ENCODE measurements at regions not wholly inside any gene's neighbourhood (a gene's known extent, or its start where the extent isn't known, plus 50 kb on each side); places are given as distances from the start of the nearest gene placed in this dataset.

DNA sequence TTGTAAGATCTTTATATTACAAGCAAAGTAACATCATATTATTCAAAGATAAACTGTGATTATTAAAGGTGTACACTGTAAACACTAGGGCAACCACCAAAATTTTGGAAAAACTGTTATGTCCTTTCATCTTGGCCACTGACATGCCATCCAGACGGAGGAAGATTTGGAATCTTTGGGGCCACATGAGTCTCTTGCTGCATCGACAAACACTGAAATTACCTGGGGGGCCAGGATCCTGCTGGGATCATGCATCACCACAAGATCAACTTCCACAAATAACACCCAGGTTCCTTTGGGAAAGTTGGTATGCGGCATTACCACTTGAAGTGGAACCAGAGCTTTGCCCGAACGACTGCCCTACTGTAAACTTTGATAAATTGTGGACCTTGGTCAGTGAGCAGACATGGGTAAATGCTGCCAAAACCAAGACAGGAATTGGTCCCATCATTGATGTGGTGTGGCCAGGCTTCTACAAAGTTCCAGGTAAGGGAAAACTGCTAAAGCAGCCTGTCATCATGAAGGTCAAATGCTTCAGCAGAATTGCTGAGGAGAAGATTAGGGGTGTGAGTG, 110.6 kb upstream of the UXS1 start:
- Mint-ChIP-seq H3K4me1 (ENCODE audit: low read depth) (no peaks in the 10 kb centered on the region), H3K4me3 (ENCODE audit: low read depth) (no peak overlapping the region), H3K9me3 (ENCODE audit: low read depth) (peaks cover 4% of the 10 kb centered on the region), H3K27me3 (peaks cover 6% of the 10 kb centered on the region), H3K36me3 (ENCODE audit: insufficient read depth) (no peaks in the 10 kb centered on the region), H3K27ac (no peak overlapping the region)
- TF ChIP-seq, protein P1, sequence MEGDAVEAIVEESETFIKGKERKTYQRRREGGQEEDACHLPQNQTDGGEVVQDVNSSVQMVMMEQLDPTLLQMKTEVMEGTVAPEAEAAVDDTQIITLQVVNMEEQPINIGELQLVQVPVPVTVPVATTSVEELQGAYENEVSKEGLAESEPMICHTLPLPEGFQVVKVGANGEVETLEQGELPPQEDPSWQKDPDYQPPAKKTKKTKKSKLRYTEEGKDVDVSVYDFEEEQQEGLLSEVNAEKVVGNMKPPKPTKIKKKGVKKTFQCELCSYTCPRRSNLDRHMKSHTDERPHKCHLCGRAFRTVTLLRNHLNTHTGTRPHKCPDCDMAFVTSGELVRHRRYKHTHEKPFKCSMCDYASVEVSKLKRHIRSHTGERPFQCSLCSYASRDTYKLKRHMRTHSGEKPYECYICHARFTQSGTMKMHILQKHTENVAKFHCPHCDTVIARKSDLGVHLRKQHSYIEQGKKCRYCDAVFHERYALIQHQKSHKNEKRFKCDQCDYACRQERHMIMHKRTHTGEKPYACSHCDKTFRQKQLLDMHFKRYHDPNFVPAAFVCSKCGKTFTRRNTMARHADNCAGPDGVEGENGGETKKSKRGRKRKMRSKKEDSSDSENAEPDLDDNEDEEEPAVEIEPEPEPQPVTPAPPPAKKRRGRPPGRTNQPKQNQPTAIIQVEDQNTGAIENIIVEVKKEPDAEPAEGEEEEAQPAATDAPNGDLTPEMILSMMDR (IDR thresholded peaks at IDR 0.05; ENCODE audit: unreplicated experiment) = no peak
- no peak for DNase-seq (ENCODE audit: low spot score, unreplicated experiment)

DNA sequence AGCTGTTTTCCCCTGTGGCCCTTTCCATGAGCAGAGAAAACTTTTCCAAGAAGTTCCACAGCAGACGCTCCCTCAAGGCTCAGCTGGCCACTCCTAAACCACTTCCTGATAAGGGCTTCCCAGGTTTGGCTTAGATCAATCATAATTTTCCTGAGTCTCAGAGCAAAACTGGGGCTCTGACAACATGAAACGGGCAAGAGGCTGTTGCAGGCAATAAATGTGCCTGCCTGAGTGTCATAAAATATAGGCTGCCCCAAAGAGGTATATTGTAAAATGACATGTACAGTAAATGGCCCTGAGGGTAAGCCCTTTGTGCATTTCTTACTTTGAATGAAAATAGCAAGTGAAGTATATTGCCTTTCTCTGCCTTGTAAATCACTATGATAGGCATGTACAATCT, 105.6 kb upstream of the UXS1 start:
- DNase-seq (ENCODE audit: low spot score, unreplicated experiment) = no peak
- peaks cover 7% of the 10 kb centered on the region for H3K9me3 Mint-ChIP-seq (ENCODE audit: low read depth)
- H3K36me3 Mint-ChIP-seq (ENCODE audit: insufficient read depth) = no peaks in the 10 kb centered on the region
- TF ChIP-seq, protein P1 (IDR thresholded peaks at IDR 0.05; ENCODE audit: unreplicated experiment) = no peak
- no peak overlapping the region for H3K27ac Mint-ChIP-seq
- no peaks in the 10 kb centered on the region for H3K27me3 Mint-ChIP-seq
- no peaks in the 10 kb centered on the region for H3K4me1 Mint-ChIP-seq (ENCODE audit: low read depth)
- no peak overlapping the region for H3K4me3 Mint-ChIP-seq (ENCODE audit: low read depth)

DNA sequence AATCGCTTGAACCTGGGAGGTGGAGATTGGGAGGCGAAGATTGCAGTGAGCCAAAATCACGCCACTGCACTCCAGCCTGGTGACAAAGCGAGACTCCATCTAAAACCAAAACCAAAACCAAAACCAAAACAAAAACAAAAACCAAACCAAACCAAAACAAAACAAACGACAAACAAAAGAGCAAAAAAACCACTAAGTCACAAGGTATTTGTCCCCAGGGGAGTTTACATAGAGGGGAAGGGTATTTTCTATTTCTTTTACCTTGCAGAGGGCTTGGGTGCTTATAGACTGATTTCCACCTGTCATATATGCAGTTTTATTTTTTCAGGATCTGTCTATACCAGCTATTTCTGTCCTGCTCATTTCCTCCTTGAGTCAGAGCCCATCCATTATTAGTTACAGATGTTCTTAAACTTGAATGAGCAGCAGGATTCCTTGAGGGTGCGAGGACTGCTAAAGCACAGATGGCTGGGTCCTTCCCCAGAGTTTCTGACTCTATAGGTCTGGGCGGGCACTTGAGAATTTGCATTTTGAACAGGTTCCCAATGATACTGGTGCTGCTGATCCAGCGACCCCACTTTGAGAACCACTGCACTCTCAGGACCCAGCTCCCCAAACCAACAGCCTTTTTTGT, 102.2 kb upstream of the UXS1 start:
- DNase-seq (ENCODE audit: low spot score, unreplicated experiment) = no peak
- H3K27me3 Mint-ChIP-seq = no peaks in the 10 kb centered on the region
- TF ChIP-seq, protein P1 (IDR thresholded peaks at IDR 0.05; ENCODE audit: unreplicated experiment) = no peak
- no peaks in the 10 kb centered on the region for H3K36me3 Mint-ChIP-seq (ENCODE audit: insufficient read depth)
- H3K27ac Mint-ChIP-seq = no peak overlapping the region
- H3K9me3 Mint-ChIP-seq (ENCODE audit: low read depth) = peaks cover 3% of the 10 kb centered on the region
- no peak overlapping the region for H3K4me3 Mint-ChIP-seq (ENCODE audit: low read depth)
- H3K4me1 Mint-ChIP-seq (ENCODE audit: low read depth) = no peaks in the 10 kb centered on the region

DNA sequence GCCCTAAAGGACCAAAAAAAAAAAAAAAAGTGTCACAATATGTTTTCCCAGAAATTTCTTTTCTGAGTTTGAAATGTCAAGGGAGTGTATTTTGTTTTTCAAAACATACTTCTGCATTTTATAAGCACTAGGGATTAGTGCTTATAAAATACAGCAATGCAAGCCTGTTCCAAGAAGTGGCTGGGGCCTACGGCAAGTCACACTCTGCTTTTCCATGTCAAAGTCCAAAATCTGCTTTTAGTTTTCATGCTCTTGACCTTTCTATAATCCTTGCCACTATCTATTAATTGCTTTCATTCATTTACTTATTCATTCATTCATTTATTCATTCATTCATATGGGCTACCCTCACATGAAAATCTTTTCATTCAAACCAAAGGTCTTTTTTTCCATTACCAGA, 100.1 kb upstream of the UXS1 start:
- DNase-seq (ENCODE audit: low spot score, unreplicated experiment) = no peak
- Mint-ChIP-seq H3K4me3 (ENCODE audit: low read depth) (no peak overlapping the region), H3K36me3 (ENCODE audit: insufficient read depth) (no peaks in the 10 kb centered on the region), H3K9me3 (ENCODE audit: low read depth) (peaks cover 3% of the 10 kb centered on the region), H3K27me3 (no peaks in the 10 kb centered on the region), H3K4me1 (ENCODE audit: low read depth) (no peaks in the 10 kb centered on the region), H3K27ac (no peak overlapping the region)
- TF ChIP-seq, protein P1 (IDR thresholded peaks at IDR 0.05; ENCODE audit: unreplicated experiment) = no peak

DNA sequence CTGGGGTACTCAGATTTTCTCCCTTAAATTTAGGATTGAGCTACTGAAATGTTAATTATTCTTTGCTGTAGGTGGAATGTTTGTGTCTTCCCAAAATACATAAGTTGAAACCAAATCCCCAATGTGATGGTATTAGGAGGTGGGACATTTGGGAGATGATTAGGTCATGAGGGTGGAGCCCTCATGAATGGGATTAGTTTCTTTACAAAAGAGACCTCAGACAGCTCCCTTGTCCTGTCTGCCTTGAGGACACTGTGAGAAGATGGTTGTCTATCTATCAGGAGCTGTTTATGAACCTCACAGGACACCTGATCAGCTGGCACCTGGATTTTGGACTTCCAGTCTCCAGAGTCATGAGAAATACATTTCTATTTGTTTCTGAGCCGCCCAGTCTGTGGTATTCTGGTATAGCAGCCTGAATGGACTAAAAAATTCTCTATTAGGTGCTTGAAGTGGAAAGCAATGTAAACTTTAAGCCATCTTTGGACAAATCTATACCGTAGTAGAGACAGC, 99.2 kb upstream of the UXS1 start:
- Mint-ChIP-seq H3K4me1 (ENCODE audit: low read depth) (no peaks in the 10 kb centered on the region), H3K27ac (no peak overlapping the region), H3K9me3 (ENCODE audit: low read depth) (peaks cover 3% of the 10 kb centered on the region), H3K36me3 (ENCODE audit: insufficient read depth) (no peaks in the 10 kb centered on the region), H3K4me3 (ENCODE audit: low read depth) (no peak overlapping the region), H3K27me3 (no peaks in the 10 kb centered on the region)
- no peak for DNase-seq (ENCODE audit: low spot score, unreplicated experiment)
- TF ChIP-seq, protein P1 (IDR thresholded peaks at IDR 0.05; ENCODE audit: unreplicated experiment) = no peak
